GM18508 (cell line): ENCODE measurements at regions not wholly inside any gene's neighbourhood (a gene's known extent, or its start where the extent isn't known, plus 50 kb on each side); places are given as distances from the start of the nearest gene placed in this dataset.
"Not testable (repeated sequence)": the region's sequence is repeated elsewhere in the genome, so short reads cannot be mapped to it uniquely, and the experiment has no call there.

ENCODE experiments used
- ATAC-seq: cut with Tn5 transposase; IDR thresholded peaks from one replicate; pipeline ENCODE4 v1.9.1; 2021; ENCODE audit warnings: moderate number of reproducible peaks; ENCODE audit not compliant: insufficient read depth, unreplicated experiment

DNA sequence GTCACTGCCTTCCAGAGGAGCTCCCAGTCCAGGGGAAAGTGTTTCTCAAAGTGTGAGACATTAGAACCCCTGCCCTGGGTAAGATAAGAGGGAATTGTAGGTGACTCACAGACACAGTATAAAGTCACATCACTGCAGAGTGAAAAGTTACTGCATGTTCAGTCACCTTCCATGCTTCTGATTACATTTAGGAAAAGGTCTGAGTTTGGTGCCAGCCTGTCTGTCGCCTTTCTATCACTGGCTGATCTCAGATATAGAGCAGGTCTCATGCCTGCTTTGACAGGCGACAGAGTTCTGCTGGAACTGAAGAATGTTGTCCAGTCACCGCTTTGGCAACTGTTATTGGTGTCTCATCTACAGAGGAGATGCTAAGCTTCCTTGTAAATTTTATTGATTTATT, 1078.6 kb downstream of the UQCRFS1 start:
- no peak for ATAC-seq

DNA sequence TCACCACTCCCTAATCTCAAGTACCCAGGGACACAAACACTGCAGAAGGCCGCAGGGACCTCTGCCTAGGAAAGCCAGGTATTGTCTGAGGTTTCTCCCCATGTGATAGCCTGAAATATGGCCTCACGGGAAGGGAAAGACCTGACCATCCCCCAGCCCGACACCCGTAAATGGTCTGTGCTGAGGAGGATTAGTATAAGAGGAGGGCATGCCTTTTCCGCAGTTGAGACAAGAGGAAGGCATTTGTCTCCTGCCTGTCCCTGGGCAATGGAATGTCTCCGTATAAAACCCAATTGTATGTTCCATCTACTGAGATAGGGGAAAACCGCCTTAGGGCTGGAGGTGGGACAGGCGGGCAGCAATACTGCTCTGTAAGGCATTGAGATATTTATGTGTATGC, 1082.1 kb downstream of the UQCRFS1 start:
- not testable (repeated sequence) for ATAC-seq

DNA sequence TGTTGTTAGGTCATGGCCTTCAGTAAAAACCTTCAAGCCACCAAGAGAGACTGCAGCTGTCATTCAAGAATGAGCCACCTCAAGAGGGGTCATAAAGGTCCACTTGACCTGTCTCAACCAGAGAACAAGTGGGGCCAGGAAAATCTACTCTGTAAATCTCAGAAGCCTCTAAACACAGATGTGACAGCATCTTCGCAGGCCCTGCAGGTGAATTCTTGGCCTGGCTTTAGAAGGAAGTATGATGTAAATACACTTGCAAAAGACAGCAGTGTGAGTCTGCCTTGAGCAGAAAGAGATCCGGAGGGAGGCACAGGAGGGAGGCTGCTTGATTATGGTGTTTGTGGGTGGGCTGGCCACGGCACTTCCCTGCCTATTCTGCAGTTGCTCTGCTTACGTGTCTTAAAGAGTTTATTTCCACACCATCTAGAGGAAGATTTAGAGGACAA, 1082.9 kb downstream of the UQCRFS1 start:
- no peak for ATAC-seq

DNA sequence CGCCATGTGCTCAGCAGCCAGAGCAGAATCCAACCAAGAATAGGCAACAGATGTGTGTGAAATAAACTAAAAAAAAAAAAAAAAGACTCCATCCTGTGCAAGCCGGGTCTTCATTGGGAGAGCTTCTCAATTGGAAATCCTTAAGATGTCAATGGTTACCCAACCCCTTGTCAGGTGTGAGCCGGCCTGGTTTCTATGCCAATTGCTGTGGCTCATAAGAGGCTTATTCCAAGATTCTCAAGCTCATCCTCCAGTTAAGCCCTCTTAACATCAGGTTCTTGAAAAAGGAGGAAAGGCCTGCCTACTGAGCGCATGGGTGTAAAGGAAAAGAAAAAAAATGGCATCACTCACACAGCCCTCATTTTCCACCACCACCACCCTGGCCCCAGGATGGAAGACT, 1084.6 kb downstream of the UQCRFS1 start:
- ATAC-seq: no peak

DNA sequence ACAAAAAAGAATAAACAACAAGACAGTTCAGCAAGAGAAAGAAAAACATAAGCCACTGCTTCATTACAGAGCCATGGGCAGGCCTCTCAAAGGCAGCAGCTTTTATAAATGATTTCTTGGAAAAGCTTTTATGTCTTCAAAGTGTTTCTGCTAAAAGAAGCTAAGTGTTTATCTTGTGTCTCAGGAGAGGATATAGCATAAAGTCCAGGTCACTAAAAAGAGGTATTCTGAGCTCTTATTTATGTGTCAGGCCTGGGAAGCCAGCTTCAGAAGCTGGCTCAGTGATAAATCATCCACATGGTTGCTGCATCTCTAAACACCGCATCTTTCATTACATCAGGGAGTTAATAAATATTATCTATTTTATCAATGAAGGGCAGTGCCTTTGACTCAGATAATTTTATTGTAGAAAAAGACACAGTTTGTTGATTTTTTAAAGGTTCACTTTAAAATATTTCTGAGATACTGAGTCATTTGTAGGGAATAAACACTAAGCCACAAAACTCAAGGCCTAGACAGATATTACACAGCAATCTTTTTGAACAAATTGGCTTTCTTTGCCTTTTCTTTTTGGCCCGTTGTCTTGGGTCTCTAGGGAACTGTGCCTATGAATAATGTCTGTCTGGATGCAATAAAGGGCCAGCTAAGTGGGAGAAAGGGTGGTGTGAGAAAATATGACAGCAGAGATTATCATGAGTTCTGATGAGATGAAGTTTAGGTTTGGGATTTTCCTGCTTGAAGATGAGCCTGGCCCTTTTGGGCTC, 1086.6 kb downstream of the UQCRFS1 start:
- ATAC-seq: no peak

DNA sequence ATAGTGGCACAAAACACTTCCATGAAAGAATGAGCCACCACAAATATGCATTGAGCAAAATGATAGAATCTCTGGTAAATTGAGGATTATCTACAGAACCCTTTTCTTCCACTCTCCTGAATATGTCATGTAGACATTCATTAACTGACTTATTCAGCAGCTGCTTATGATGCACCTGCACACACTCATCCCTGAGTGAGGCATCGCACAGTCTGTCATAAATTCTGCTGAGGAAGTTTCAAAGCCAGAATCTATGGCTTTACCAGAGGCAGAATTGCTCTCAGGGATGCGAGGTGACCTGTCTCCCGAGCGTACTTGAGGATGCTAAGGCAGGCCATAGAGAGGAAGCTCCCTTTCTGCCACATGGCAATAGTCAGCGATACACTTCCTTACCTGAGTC, 1090.2 kb downstream of the UQCRFS1 start:
- ATAC-seq: no peak

DNA sequence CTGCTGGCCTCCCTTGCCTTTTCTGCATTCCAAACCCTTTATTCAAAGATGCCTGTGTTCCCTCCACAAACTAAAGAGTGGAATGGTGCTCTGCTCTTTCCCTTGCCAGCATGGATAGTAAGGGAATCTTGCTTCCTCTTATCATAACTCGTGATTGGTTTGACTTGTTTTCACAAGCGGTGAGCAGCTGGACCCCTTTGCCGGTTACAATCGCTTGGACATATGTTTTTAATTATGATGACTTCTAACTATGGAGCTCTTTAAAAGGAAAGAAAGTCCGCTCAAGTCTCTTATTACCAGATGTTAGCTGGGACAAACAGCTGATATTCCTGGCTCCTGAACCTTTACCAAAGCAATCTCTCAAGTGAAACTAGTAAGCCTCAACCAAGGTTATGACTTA, 1094.7 kb downstream of the UQCRFS1 start:
- no peak for ATAC-seq

DNA sequence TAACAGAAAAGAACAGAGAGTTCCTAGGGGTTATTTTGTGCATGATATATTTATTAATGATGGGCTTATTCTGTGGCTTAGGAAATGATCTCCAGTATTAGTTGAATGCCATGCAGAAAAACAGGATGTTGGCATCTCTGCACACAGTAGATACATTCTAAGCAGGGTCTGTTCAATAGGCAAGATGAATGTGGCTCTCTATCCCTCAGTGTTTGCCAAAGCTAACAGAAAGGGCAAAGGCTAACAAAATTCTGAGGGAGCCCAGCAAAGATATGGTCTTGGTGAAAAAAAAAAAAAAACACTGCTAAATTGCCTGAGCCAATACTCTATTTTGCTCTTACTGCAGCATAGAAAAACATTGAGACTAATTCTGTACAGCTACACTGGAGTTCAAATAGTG, 1095.8 kb downstream of the UQCRFS1 start:
- ATAC-seq: no peak

DNA sequence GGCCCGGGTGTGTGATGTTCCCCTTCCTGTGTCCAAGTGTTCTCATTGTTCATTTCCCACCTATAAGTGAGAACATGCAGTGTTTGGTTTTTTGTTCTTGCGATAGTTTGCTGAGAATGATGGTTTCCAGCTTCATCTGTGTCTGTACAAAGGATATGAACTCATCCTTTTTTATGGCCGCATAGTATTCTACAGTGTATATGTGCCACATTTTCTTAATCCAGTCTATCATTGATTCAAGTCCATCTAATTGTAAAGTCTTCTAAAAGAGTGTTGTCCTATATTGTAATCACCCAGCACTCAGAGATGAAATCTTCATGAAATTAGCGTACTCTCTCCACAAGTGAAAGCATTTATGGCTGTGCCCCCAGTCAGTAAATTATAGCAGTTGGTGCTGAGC, 1096.6 kb downstream of the UQCRFS1 start:
- ATAC-seq: not testable (repeated sequence)

DNA sequence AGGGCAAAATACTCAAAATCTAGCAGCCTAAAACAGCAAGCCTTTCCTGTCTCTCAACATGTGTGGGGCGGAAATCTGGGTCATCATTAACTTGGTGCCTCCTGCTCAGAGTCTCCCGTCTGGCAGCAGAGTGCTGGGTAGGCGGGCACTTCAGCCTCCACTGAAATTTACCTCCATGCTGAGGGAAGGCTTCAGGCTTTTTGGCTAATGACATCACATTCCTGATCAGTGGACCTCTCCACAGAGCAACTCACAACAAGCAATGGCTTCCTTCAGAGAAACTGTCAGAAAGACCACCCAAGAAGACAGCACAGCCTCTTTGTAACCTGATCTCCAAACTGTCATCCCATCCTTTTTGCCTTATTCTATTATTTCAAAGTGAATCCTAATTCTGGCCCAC, 1109.0 kb downstream of the UQCRFS1 start:
- no peak for ATAC-seq

DNA sequence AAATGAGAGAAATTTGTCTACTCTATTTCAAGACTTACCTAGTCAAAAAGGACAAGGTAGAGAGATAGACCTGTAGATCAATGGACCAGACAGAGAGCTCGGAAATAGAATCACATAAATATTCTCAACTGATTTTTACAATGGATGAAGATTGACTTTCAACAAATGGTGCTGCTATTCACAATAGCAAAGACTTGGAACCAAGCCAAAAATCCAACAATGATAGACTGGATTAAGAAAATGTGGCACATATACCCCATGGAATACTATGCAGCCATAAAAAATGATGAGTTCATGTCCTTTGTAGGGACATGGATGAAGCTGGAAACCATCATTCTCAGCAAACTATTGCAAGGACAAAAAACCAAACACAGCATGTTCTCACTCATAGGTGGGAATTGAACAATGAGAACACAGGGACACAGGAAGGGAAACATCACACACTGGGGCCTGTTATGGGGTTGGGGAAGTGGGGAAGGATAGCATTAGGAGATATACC, 1128.2 kb downstream of the UQCRFS1 start:
- ATAC-seq: not testable (repeated sequence)

DNA sequence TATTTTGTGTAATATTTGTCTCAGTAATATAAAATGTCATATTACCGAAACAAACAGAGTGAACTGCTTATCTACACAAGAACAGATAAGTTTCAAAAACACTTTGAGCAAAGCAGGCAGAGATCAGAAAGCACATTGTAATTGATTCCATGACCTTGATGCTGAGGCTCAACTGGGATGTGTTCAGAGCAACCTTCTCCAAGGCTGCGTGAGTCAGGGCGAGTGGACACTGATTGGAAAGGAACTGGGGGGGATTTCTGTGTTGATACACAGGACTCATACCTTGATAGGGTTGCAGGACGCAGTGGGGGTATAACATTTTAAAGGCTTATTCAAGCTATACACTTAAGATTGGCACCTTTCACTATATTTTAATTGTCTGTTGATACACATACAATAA, 1136.3 kb downstream of the UQCRFS1 start:
- no peak for ATAC-seq

DNA sequence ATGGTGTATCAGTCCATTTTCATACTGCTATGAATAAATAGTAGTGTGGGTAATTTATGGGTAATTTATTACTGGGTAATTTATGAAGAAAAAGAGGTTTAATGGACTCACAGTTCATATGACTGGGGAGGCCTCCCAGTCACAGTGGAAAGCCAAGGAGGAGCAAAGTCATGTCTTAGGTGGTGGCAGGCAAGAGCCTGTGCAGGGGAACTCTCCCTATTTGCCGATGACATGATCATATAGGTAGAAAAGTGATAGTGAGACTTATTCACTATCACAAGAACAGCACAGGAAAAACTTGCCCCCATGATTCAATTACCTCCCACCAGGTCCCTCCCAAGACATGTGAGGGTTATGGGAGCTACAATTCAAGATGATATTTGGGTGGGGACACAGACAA, 1137.7 kb downstream of the UQCRFS1 start:
- ATAC-seq: no peak

DNA sequence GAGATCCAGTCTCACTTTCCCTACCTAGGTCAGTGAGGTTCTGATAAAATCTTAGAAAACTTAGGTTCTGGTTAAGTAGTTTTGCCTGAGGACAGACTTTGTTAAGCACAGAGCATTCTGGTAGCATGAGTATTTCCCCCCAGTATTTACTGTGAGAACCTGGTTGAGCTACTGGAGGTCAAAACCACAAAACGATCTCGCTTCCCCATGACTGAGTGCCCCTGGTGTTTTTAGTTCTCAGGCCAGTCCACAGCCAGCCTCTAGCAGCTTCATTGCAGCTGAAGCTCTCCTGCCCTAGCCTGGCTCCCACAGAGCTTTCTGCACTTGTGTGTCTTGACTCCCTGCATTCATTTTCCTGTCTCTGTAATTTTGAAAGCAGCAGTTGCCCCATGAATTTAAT, 1138.2 kb downstream of the UQCRFS1 start:
- no peak for ATAC-seq

DNA sequence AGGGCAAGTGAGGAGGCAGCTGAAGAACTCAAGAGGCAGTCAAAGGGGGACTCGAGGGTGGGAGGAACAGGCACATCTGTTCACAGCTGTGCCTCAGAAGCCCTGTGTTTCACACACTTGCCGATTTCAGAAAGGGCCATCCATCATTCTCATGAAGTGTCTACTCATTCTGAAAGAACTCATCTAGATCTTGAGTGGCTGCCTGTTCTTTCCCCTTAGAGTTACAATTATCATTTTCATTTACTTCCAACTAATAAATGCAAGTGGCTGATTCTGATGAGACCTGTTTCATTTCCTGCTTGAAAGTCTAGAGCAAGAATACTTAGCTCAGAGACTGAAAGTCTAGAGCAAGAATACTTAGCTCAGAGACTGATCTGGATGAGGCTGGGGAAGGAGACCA, 1145.1 kb downstream of the UQCRFS1 start:
- no peak for ATAC-seq

DNA sequence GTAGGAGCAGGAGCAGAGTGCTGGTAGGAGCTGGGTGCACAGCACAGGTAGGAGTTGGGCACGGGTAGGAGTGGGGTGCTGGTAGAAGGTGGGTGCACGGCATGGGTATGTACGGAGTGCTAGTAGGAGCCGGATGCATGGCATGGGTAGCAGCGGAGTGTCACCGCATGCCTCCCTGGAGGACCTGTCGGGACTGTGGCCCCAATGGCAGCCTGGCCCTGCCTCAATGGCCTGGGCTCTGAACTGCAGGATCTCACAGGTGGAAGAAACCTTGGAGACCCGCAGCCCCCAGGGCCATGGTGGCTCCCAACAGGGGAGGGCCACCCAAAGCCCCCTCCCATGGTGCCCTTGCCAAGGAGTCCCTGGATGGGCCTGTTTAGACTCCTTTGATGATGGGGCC, 1146.0 kb downstream of the UQCRFS1 start:
- no peak for ATAC-seq

DNA sequence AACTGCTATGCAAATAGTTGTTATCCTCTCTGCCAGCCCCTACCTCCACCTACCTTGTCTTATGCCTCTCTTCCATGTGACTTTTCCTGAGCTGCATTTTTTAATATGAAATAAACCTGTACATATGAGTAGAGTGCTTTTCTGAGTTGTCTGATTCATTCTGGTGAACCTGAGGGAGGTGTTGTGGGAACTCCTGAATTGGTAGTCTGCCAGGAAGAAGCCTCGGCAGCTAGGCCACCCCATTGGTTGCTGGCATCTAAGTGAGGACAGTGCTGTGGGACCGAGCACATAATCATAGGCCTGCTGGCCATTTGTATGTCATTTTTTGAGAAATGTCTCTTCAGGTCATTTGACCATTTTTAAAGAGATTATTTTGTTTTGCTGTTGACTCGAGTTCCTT, 1146.8 kb downstream of the UQCRFS1 start:
- no peak for ATAC-seq

DNA sequence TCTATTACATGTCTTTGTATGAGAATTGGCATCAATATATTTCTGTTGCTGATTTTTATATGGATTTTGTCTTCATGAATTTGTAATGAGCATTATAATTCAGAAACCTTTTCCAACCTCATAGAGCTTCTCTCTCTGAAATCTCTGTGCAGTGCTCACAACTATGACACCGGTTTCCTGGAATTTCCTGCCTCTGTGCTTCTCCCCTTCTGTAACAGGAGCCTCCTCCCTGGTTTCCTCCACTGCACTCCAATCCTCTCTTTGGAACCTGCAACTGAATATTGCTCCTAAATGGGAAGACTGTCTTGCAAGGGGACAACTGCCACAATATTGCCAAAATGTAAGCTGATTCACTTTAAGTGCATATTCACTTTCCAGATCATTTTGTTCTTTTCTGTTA, 1147.9 kb downstream of the UQCRFS1 start:
- ATAC-seq: no peak

DNA sequence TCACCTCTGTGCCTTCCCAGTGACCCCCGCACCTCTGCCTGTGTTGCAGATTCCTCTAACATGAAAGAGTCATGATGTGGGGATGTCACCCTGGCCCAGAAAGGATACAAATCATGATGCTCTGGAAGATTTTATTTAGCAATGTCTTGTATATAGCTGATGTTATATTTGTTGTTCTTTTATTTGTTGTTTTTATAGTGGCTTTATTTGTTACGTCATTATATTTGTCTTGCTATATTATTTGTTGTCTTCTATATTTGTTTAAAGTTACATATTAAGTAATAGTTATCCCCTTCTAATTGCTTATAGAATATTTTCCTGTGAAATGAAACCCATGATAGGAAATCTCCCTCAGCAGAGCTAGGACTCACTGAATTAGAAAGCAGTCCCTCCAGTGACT, 1149.2 kb downstream of the UQCRFS1 start:
- ATAC-seq: no peak

DNA sequence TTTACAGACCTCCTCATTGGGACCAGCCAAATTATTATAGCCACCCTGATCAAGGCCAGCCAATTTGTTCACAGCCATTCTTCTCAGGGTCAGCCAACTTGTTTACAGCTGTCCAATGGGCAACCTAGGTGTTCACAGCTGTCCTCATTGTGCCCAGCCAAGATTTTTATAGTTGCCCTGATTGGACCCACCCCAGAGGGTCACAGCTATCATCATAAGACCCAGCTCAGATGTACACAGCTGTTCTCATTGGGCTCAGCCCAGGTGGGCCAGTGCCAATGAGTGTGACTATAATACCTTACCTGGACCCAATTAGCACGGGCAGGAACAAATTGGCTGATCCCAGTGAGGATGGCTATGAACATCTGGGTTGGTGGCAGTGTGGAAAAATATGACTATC, 1151.8 kb downstream of the UQCRFS1 start:
- no peak for ATAC-seq

DNA sequence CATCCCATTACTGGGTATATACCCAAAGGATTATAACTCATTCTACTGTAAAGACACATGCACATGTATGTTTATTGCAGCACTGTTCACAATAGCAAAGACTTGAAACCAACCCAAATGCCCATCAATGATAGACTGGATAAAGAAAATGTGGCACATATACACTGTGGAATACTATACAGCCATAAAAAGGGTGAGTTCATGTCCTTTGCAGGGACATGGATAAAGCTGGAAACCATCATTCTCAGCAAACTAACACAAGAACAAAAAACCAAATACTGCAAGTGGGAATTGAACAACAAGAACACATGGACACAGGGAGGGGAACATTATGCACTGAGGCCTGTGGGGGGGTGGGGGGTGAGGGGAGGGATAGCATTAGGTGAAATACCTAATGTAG, 1155.9 kb downstream of the UQCRFS1 start:
- ATAC-seq: not testable (repeated sequence)

DNA sequence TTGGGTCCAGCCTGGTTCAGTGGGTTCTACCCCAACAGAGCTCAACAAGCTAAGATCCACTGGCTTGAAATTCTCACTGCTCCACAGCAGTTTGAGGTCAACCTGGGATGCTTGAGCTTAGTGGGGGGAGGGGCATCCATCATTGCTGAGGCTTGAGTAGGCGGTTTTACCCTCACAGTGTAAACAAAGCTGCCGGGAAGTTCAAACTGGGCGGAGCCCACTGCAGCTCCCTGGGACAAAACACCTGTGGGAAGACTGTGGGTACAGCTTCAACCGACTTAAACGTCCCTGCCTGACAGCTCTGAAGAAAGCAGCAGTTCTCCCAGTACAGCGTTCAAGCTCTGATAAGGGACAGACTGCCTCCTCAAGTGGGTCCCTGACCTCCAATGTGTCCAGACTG, 1161.9 kb downstream of the UQCRFS1 start:
- no peak for ATAC-seq
